Stimulated activated CD8-positive, alpha-beta memory T cell treated with anti-CD3 and anti-CD28 coated beads, Interleukin-7, amount 100 ng/mL, for 1 hour (primary cell): ENCODE measurements at regions not wholly inside any gene's neighbourhood (a gene's known extent, or its start where the extent isn't known, plus 50 kb on each side); places are given as distances from the start of the nearest gene placed in this dataset.
"Not testable (repeated sequence)": the region's sequence is repeated elsewhere in the genome, so short reads cannot be mapped to it uniquely, and the experiment has no call there.

Experiments used
- DNase-seq, 2 donors: peaks; one replicate each; pipeline ENCODE4 v3.0.0-alpha.2; 2020; ENCODE audit warnings: low read depth in 2 of 2

DNA sequence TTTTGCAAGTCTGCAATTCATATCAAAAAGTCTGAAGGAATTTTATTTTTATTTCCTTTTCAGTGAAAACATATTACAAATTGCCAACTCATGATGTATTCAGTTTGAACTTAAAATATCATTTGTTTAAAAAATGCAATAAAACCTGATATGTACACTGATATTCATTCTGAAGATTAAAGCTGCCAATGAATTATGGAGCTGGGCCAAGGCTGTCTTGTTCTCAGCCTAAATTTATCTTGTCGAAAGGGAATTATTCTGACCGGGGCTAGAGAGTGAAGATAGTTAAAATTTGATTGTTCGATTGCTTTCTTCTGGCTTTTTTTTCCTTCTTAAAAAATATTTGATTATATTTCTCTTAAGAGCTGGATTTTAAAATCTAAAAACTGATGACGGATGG, 54.0 kb upstream of the RBFOX1 start:
- no peak for DNase-seq

GRCh38 chr16:7272567-7273158, 60.0 kb upstream of the RBFOX1 start:
- DNase-seq: no peak

GRCh38 chr16:7271486-7271885, 61.2 kb upstream of the RBFOX1 start:
- DNase-seq: no peak

DNA sequence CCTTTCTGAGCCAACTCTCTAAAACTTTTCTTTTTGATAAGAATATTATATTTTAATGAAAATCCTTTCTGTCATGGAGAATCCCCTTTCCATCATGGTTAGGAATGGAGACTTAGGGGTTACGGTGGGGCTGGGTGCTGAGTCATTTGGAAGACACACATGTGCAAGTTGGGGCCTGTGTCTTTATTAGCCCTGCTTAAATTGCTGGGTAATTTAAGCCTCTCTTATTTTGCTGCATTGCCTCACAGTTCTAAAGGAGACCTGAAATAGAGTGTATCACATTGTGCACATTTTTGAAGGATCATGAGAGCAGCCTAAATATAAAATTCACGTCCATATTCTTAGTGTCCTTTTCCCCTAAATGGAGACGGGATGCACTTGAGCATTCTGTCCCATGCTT, 61.8 kb upstream of the RBFOX1 start:
- DNase-seq: no peak

- DNase-seq: no peak
Measured at GRCh38 chr16:7270006-7270405, 62.6 kb upstream of the RBFOX1 start.

- no peak for DNase-seq
Measured at GRCh38 chr16:7268182-7268581, 64.5 kb upstream of the RBFOX1 start.

DNA sequence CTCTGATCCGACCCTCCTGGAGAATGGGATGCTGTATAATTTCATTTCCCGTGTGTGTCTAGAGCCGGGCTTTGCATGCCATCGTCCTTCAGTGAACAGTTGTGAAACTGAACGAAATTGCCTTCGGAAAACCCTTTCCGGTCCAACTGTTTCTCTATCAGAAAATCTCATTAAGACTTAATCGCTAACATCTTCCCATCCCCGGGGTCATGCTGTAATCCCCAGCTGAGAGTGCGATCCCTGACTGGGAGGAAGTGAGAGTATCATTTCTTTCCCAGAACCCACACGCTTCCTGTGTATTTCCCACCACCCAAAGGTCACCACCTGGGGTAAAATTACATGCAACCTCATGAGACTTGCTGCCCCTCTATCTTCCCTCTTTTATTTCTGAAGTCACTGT, 75.6 kb upstream of the RBFOX1 start:
- DNase-seq: no peak

- no peak for DNase-seq
Measured at GRCh38 chr16:7246578-7246977, 86.1 kb upstream of the RBFOX1 start.

DNA sequence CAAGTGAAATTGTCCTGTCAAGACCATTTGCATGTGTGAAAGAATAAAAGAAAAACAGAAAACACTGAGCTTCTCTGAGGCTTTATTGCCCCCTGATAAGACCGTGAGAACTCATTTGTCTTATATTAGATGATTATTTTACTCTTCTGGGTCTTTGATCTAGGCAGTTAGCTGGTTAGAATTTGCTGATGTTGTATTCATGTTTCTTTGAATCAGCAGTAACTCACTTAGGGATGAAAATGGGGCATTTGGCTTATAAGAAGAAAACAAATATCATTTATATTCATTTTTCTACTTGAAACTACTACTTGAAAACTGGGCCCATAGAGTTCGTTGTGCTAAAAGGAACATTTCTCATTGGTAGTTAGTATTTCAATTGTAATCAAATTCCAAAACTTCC, 93.1 kb upstream of the RBFOX1 start:
- no peak for DNase-seq

GRCh38 chr16:7236824-7237410, 95.7 kb upstream of the RBFOX1 start:
- no peak for DNase-seq

- no peak for DNase-seq
Measured at GRCh38 chr16:7233975-7234374, 98.7 kb upstream of the RBFOX1 start.

DNA sequence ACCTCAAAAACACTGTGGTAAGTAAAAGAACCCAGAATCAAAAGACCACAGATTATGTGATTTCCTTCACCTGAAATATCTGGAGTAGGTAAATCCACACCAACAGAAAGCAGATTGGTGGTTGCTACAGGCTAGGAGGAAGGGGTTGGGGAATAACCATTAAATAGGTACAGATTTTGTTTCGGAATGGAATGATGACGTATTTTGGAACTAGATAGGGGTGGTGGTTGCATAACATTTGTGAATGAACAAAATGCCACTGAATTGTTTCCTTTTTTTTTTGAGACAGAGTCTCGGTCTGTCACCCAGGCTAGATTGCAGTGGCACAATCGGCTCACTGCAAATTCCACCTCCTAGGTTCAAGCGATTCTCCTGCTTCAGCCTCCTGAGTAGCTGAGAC, 100.9 kb upstream of the RBFOX1 start:
- DNase-seq: no peak

- not testable (repeated sequence) for DNase-seq
Measured at GRCh38 chr16:7229433-7230218, 103.0 kb upstream of the RBFOX1 start.

DNA sequence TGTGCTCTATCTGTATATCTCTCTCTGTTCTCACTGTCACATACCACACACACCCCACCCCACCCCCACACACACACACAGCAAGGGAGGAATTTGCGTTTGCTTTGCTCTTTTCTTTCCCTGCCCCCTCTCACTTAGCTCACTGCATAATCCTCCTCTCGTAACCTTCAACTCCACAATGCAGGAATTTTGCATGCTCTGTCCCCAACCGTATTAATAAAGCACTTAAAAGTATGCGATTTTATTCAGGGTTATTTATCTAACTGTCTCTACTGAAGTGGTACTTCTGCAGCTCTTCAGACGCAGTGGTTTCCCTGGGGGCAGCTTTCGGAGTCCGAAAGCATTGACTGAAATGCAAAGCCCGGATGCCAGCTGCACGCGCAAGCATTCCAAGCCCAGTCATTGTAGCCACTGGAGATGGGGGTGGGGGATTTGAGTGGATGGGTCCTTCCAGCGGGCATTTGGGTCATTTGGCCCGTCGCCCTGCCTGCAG, 105.4 kb upstream of the RBFOX1 start:
- no peak for DNase-seq

- no peak for DNase-seq
Measured at GRCh38 chr16:7221157-7221556, 111.5 kb upstream of the RBFOX1 start.

DNA sequence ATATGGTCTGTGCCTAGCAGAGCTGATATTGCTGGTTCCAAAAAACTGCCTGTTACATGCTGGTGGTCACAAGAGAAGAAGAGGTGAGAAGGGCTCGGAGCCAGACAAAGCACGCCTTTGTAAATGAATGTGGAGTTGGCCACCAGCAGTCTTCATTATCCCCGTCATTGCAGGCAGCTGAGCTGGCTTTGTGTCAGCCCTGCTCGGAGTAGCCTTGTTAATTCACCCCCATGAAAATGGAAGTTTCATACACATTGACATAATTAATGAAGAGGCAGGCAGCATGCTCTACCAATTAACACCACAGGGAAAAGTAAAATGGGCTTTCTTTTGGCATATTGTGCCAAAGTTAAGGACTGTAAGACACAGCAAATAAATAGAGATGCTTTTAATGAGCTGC, 113.7 kb upstream of the RBFOX1 start:
- DNase-seq: no peak

DNA sequence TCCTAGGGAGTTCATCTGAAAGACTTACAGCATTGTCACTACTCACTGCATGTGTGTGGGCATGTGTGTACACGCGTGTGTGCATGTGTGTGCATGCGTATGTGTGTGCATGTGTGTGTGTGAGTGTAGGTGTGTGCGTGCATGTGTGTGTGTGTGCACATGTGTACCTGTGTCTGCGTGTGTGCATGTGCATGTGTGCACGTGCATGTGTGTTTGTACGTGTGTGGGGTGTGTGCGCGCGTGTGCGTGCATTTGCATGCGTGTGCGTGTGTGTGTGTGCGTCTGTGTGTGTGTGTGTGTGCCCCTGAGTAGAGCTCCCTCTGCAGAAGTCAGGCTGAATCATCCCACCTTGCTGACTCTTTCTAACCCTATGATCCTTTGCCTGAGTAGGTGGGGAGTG, 114.8 kb upstream of the RBFOX1 start:
- no peak for DNase-seq

DNA sequence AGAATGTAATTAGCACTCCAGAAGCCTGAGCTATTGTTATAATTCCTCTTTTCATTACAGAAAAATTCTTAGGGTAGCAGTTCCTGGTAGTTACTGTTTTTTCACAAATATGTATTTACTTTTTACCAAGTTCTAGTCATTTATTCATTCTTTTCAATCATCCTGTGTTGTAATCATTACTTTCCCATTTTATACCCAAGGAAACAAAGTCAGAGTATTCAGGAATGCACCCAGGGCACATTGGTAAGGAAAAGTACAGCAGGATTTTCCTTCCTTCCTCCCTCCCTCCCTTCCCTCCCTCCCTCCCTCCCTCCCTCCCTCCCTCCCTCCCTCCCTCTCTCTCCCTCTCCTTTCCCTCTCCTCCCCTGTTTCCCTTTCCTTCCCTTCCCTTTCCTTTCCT, 115.9 kb upstream of the RBFOX1 start:
- DNase-seq: no peak

- no peak for DNase-seq
Measured at GRCh38 chr16:7211781-7212180, 120.9 kb upstream of the RBFOX1 start.

DNA sequence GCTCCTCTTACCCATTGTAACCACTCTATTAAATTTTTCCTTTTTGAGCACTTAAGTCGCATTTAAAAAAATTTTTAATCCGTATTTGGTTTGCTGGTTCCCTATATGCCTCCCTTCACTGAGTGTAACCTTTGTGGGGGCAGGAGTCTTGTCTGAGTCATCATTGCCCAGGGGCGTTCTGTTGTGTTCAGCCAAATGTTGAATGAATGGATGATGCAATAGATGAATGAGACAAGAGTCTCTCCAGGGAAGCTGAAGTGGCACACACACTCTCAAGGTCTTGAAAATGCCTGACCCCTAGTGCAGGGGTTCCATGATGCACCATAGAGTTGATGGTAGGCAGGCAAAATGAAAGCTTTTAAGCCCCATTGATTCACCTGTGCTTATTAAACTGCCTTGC, 123.0 kb upstream of the RBFOX1 start:
- no peak for DNase-seq

GRCh38 chr16:7206469-7206868, 126.2 kb upstream of the RBFOX1 start:
- no peak for DNase-seq

GRCh38 chr16:7200320-7200719, 132.3 kb upstream of the RBFOX1 start:
- no peak for DNase-seq

DNA sequence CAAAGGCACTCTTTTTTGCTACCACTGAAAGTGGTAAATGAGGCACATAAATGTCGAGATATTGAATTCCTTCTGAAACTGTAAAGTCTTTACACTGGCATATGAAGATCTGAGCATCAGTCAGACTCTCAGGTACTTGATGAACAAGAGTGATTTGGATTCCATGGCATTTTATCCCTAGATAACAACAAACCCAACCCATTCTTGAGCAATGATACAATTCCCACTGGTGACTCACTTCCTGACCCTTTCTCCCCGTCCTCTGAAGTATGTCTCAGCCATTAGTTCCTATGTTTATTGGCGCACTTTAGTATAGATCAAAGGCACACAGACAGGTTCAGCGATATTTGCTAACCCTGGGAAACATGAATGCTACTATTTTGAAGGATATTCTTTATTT, 147.0 kb upstream of the RBFOX1 start:
- no peak for DNase-seq
